GM21390 (cell line): ENCODE measurements at regions not wholly inside any gene's neighbourhood (a gene's known extent, or its start where the extent isn't known, plus 50 kb on each side); places are given as distances from the start of the nearest gene placed in this dataset.

Experiments used
- ATAC-seq: cut with Tn5 transposase; IDR thresholded peaks from one replicate; pipeline ENCODE4 v1.9.1; 2021; ENCODE audit not compliant: unreplicated experiment

GRCh38 chr18:45521136-45521535, 94.1 kb upstream of the SLC14A2 start:
- ATAC-seq, result no peak

- no peak for ATAC-seq
Observed at GRCh38 chr18:45521777-45522176, 93.5 kb upstream of the SLC14A2 start.

- no peak for ATAC-seq
Observed at GRCh38 chr18:45522371-45522770, 92.9 kb upstream of the SLC14A2 start.

- ATAC-seq, result no peak
Observed at GRCh38 chr18:45525301-45525700, 90.0 kb upstream of the SLC14A2 start.

GRCh38 chr18:45526114-45526841, 89.0 kb upstream of the SLC14A2 start:
- ATAC-seq, result no peak

- ATAC-seq, result no peak
Observed at GRCh38 chr18:45527891-45528290, 87.4 kb upstream of the SLC14A2 start.

GRCh38 chr18:45528712-45529336, 86.5 kb upstream of the SLC14A2 start:
- ATAC-seq, result no peak

GRCh38 chr18:45538444-45538843, 76.8 kb upstream of the SLC14A2 start:
- ATAC-seq, result no peak

- ATAC-seq, result no peak
Observed at GRCh38 chr18:45539491-45539891, 75.8 kb upstream of the SLC14A2 start.

GRCh38 chr18:45540125-45540524, 75.2 kb upstream of the SLC14A2 start:
- ATAC-seq, result no peak

- ATAC-seq, result no peak
Observed at GRCh38 chr18:45541421-45541820, 73.9 kb upstream of the SLC14A2 start.

GRCh38 chr18:45542043-45542442, 73.2 kb upstream of the SLC14A2 start:
- ATAC-seq, result no peak

GRCh38 chr18:45547910-45548309, 67.4 kb upstream of the SLC14A2 start:
- ATAC-seq, result no peak

GRCh38 chr18:45548614-45549013, 66.7 kb upstream of the SLC14A2 start:
- ATAC-seq, result no peak

- no peak for ATAC-seq
Observed at GRCh38 chr18:45549290-45549689, 66.0 kb upstream of the SLC14A2 start.

GRCh38 chr18:45551142-45551815, 64.0 kb upstream of the SLC14A2 start:
- no peak for ATAC-seq

- no peak for ATAC-seq
Observed at GRCh38 chr18:45553723-45554388, 61.4 kb upstream of the SLC14A2 start.

GRCh38 chr18:45554389-45554737, 60.9 kb upstream of the SLC14A2 start:
- ATAC-seq, result no peak

GRCh38 chr18:45556222-45556621, 59.1 kb upstream of the SLC14A2 start:
- ATAC-seq, result no peak

GRCh38 chr18:45557287-45557686, 58.0 kb upstream of the SLC14A2 start:
- ATAC-seq, result no peak

- no peak for ATAC-seq
Observed at GRCh38 chr18:45557779-45558178, 57.5 kb upstream of the SLC14A2 start.

GRCh38 chr18:45559258-45559657, 56.0 kb upstream of the SLC14A2 start:
- no peak for ATAC-seq
